ENCODE measurements at regions not wholly inside any gene's neighbourhood (a gene's known extent, or its start where the extent isn't known, plus 50 kb on each side); places are given as distances from the start of the nearest gene placed in this dataset.
"Not testable (repeated sequence)": the region's sequence is repeated elsewhere in the genome, so short reads cannot be mapped to it uniquely, and the experiment has no call there.

- no peak for DNase-seq (ENCODE audit: low spot score)
Measured at GRCh38 chr2:226474131-226474530, 325.5 kb downstream of the IRS1 start.

DNA sequence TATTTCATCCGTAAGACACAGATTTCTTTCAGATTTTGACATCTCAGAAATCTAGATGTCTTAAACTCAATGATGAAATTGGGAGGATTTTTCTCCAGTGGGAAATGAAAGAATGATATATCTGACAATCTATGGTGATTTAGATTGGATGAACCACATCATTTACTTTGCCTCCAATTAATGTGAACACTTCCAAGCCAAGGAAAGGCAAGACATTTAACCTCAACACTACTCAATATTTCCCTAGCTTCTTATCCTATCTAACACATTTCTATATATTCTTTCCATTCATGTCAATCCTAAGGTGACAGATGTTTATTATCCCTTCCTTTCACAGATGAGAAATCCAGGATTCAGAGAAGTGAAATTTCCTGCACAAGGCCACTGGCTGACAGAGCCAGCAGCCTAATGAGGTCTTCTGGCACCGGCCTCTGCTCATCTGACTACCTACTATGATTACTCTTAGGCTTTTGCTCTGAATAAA is 327.6 kb downstream of the IRS1 start:
- DNase-seq (ENCODE audit: low spot score), result no peak

- no peak for DNase-seq (ENCODE audit: low spot score)
Measured at GRCh38 chr2:226467633-226468032, 332.0 kb downstream of the IRS1 start.

DNA sequence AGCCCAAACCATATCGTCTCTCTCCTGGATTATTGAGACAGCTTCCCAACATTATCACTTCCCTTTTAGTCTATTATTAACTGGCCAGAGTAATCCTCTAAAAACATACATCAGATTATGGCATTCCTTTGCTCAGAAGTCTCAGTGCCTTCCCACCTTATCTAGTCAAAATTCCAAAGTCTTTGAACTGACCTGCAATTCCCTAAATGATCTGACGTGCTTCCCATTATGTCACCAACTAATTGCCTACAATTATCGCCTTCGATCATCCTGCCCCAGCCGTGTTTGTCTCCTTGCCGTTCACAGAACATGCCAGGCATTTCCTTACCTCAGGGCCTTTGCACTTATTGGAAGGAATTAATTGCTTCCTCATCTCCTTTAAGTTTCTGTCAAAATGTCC is 332.4 kb downstream of the IRS1 start:
- no peak for DNase-seq (ENCODE audit: low spot score)

DNA sequence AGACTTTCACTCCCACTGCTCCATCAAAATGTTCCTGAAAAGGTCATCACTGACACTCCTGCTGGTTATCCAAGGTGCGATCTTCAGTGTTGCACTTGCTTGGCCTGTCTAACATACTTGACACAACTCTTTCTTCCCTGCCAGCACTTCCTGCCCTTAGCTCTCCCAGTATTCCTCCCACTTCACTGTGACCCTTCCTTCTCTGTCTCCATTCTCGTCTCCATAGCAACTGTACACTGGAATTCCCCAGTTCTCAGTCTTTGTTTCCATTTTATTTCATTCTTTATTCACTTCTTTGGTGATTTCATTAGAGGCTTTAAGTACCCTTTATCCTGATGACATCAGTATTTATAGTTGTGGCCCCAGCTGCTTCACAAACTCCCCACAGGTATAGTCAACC is 333.0 kb downstream of the IRS1 start:
- DNase-seq (ENCODE audit: low spot score), result no peak

DNA sequence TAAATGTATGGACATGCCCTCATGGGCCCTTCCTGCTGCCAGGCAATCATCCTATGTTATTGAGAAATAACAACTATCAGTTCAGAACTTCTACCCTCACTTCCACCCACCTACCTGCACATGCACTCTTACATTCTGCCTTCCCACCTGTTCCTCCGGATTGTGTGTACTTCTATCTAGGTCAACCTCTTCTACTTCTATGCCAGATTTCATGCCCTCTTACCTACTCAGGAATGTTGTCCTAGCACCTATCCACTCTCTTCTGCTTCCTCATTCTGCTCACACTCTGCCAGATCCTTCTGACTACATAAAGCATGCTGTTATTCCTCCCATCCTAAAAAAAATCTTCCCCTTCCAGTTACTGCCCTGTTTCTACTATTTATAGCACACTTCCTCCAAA is 333.5 kb downstream of the IRS1 start:
- no peak for DNase-seq (ENCODE audit: low spot score)

DNA sequence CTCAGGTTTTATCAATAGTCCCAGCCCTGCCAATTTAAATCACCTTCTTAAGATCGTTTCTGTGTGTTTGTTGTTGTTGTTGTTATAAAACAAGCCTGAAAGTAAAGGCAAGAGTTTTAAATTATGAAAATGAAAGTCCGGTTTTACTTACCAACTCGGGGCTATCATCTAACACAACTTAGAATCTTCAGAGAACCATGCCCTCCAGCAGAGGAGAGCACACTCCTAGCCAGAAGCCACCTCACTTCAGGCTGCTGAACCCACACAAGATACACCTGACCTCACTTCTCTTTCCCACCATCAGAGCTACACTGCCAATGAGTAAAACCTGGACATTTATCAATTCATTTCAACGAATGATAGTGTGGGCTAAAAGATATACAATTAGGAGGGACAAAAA is 335.2 kb downstream of the IRS1 start:
- no peak for DNase-seq (ENCODE audit: low spot score)

DNA sequence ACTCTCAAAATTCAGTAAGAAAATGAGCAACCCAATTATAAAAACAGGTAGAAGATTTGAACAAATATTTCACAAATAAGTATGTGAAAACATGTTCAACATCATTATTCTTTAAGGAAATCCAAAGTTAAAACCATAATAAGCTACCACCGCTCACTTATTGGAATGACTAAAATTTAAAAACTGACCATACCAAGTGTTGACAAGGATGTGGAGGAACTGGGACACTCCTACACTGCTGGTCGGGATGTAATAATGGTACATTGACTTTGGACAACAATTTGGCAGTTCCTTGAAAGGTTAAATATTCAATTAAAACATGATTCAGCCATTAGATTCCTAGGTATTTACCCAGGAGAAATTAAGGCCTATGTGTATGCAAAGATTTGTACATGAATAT is 336.5 kb downstream of the IRS1 start:
- no peak for DNase-seq (ENCODE audit: low spot score)

- DNase-seq (ENCODE audit: low spot score), result no peak
Measured at GRCh38 chr2:226461981-226462380, 337.6 kb downstream of the IRS1 start.

GRCh38 chr2:226456144-226456543 is 343.5 kb downstream of the IRS1 start:
- not testable (repeated sequence) for DNase-seq (ENCODE audit: low spot score)

DNA sequence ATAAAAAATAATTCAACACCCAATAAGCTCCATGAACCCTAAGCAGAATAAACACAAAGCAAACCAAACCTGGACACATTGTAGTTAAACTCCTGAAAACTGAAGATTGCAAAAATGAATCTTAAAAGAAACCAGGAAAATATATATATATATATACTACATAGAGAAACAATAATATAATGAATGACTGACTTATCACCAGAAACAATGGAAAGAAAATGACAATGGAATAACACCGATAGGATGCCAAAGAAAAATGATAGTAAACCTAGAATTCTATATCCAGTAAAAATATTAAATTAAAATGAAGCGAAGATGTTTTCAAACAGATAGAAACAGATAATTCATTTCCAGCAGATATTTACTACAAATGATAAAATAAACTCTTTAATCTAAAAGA is 346.9 kb downstream of the IRS1 start:
- no peak for DNase-seq (ENCODE audit: low spot score)

DNA sequence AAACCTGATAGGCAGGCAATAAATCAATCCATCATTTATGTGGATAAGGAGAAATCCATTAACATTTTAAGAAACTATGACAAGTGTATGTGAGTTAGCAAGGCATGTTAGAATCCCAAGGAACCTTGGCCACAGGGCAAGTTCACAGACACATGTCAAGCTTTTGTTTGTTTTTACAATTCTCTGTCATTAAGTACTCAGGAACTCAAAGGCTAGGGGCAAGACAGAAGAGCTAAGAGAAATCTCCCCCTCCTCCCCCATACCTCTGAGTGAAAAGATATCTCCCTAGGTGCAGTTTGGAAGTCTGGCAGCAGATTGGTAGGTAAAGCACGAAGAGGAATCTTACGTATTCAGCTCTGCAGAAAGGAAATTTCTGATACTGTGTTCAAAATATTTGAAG is 348.1 kb downstream of the IRS1 start:
- no peak for DNase-seq (ENCODE audit: low spot score)

GRCh38 chr2:226450141-226450540 is 349.5 kb downstream of the IRS1 start:
- no peak for DNase-seq (ENCODE audit: low spot score)

- DNase-seq (ENCODE audit: low spot score), result no peak
Measured at GRCh38 chr2:226447338-226448300, 352.0 kb downstream of the IRS1 start.

DNA sequence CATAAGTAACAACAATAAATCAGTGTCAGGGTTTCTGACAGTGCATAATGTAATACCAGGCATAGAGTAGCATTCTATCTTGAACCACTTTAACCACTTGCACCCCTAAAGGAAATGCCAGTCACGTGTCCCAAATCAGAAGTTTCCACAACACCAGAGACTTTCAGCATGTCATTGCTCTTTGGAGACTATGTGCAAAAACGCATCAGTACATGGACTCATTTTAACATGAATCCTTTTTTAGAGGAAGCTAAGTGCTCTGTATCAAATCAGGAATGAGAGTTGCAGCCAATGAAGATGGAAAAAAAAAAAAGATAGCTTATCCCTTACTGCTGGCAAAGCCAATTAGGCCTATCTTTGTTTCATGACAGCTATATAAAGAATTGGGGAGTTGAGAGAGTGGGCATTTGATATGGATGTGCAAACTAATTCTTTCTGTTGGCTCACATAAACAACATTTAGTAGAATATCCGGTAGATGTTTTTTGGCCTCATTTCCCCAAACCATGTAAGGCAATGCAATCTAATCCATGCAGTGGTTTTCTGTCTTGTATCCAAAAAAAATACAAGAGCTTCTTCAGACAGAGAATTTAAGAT is 353.1 kb downstream of the IRS1 start:
- no peak for DNase-seq (ENCODE audit: low spot score)

DNA sequence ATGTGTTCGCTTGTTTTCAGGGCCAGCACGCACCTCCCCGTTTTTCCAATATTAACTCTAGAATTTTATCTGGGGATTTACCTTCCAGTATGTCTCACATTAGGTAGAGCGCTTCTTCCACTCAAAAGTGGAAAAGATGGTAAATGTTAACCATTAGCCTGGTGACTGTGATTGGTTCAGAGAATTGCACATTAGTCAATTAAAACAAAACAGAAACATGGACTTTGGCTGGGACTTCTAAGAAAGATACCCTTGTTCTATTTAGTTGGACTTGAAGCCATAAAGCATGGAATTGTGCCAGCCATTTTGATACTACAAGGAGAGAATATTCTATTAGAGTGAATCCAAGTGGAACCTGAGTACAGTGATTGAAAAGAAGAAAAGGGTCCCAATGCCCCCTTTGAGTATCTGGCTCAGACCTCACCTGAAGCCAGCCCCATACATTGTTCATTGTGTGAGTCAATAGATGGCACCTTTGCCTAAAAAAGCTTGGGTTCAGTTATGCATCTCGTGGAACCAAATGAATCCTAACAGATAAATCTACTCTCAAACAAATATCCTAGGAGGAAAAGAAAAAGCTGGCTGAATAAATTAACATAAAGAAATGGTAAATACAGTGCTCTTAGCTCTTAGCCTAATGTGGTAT is 354.3 kb downstream of the IRS1 start:
- DNase-seq (ENCODE audit: low spot score), result no peak

DNA sequence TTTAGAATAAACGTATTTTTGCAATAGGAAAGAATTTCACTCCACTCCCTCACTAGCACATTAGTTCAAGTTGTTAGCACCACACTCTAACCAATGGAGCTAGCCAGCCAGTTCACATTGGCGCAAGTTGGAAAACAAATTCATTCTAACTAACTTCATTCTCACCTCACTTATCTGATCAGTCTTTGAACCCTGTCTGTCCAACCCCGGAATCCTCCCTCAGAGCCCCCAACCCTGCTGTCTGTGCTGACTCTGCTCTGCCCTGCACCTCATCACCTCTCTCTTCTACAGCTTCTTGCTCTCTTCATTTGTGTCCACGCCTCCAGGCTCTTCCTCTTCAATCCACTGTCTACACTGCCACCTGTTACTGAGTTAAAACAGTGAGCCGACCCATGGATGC is 356.5 kb downstream of the IRS1 start:
- no peak for DNase-seq (ENCODE audit: low spot score)

- no peak for DNase-seq (ENCODE audit: low spot score)
Measured at GRCh38 chr2:226440127-226440918, 359.3 kb downstream of the IRS1 start.

GRCh38 chr2:226439337-226439736 is 360.3 kb downstream of the IRS1 start:
- DNase-seq (ENCODE audit: low spot score), result no peak

DNA sequence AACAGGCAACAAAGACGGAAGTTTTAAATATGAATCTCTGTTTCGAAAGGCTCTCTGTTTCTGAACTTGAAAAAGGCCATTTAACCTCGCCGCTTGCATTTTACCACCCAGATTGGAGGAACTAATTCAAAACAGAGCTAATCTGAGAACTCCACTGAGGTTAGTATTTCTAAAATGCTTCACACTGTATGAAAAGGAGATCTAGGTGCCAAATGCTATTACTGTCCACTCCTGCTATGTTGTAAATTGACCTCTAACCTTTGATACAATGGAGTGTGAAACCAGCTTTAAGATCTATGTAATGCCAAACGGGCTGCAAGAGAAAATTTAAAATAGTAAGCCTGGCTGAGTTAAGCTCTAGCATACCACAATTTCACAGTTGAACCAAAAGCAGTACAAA is 364.5 kb downstream of the IRS1 start:
- no peak for DNase-seq (ENCODE audit: low spot score)

GRCh38 chr2:226434702-226435101 is 364.9 kb downstream of the IRS1 start:
- DNase-seq (ENCODE audit: low spot score), result no peak

DNA sequence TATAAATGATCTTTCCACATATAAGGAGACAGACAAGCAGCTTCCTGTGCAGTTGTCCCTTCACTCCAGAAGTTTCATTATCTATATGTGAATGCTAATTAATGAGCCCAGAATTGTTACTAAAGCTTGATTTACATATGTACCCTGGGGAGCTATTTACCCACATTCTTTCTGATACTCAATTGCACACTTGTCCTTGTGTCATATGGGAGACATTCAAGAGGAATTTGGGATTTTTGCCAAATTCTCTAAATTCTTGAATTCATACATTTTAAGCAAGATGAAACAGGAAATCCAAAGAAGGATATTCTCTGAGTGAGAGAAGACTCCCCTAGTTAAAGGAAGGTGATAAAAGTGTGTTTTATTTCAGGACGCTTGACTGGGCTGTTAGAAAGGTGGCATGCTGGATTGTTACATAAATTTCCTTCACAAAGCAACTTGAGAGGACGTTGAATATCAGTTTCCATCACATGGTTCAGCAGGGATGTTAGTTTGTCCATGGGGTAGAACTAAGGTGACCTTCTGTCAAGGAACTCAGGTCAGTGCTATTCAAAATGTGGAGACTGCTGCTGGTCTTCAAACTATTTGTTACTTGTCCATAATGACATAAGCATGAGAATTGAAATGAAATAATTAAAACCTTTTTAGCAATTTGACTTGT is 368.2 kb downstream of the IRS1 start:
- DNase-seq (ENCODE audit: low spot score), result no peak
